ENCODE measurements at regions not wholly inside any gene's neighbourhood (a gene's known extent, or its start where the extent isn't known, plus 50 kb on each side); places are given as distances from the start of the nearest gene placed in this dataset.
A peak's percentile ranks its signal among the peaks of the same experiment; 100 is the strongest.

GRCh38 chr14:49240383-49240782 lies 345.8 kb downstream of the RPS29 start:
- no peak for DNase-seq (ENCODE audit: low spot score)

DNA sequence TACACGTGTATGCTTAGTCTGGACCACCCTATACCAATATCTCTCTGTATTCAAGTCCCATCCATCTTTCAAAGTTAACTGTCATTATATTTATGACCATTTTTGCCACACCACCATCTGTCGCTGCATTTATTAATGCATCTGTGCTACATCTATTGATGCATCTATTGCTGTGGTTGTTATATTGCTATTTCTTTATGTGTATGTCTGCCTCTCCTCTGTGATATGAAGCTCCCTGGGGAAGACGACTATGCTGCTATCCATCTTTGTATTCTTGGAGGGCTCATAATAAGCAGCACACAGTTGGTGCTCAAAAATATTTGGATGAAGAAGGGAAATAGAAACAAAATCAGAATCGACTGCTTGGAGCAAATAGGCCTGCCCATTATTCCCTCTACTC lies 357.6 kb downstream of the RPS29 start:
- no peak for DNase-seq (ENCODE audit: low spot score)

GRCh38 chr14:49221316-49221715 lies 364.9 kb downstream of the RPS29 start:
- DNase-seq (ENCODE audit: low spot score), result peak; percentile 0

DNA sequence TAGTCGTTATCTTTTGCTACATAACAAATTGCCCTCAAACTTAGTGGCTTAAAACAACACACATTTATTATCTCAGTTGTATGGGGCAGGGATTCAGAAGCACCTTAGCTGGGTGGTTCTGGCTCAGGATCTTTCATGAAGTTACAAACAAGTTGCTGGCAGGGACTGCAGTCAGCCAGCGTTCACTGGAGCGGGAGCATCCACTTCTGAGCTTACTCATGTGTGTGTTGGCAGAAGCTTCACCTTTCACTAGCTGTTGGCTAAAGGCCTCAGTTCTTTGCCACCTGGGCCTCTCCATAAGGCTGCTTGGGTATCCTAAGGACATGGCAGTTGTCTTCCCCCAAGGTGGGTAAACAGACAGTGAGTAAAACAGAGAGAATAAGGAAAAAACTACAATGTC lies 365.7 kb downstream of the RPS29 start:
- DNase-seq (ENCODE audit: low spot score), result peak; percentile 24

DNA sequence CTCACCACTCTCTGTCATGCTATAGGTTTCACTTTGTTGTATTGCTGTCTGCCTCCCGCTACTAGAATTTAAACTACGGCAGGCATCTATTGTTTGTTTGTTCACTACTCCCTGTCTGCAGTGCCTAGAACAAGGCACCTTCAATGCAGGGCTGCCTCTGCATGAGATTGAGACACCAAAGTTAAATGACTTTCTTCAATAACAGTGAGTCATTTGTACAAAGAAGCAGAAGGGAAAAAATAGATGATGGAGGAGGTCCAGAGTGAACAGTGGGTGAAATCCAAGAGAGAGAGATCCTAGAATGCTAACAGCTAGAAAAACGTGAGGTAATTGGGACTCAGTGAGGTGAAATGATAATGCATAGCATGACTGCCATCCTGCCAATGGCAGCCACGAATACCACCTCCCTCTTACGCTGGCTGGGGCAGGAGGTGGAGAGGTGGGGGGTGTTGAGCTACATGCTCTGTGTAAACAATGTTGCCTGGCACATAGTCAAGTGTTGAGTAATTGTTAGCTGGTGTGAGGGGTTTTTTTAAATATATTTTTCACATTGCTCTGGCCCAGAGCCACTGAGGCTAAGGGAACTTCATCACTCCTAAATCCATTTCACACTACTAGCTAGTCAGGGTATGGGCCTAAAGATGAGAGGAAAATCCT lies 367.6 kb downstream of the RPS29 start:
- no peak for DNase-seq (ENCODE audit: low spot score)

GRCh38 chr14:49212721-49213120 lies 373.5 kb downstream of the RPS29 start:
- no peak for DNase-seq (ENCODE audit: low spot score)

DNA sequence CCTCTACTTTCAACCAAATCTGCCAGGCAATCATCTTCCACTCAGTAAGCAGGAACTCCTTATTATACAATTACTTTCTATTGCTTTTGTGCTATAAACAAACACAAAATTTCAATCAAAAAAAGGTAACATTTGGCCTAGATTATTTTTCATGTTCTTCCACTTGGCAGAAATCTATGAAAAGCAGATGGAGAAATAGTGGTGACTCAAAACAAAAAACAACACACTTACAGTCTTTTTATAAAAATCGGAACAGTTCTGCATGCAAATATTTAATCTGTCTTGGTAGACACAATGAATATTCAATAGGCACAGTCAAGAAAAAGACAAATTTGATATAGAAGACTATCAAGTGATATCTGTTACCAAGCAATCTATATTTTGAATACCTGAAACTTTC lies 376.8 kb downstream of the RPS29 start:
- no peak for DNase-seq (ENCODE audit: low spot score)

DNA sequence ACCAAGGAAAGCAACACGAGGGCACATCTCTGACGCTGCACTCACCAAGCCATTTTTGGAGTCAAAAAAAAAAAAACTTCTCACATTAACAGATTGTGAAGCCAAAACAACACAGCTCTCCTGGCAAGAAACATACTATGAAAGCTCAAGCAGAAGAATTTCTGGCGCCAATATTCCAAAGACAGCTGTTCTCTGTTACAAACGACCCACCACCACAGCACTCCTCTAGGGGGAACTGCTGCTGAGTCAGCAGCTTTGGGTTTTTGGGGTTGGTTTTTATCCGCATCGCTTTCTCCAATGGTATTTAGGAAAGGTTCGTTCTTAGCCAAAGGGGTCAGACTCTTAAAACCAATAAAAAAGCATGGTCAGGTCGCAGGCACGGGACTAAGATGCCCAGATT lies 379.4 kb downstream of the RPS29 start:
- DNase-seq (ENCODE audit: low spot score), result no peak

- no peak for DNase-seq (ENCODE audit: low spot score)
Observed at GRCh38 chr14:49203676-49204075, 382.5 kb downstream of the RPS29 start.

DNA sequence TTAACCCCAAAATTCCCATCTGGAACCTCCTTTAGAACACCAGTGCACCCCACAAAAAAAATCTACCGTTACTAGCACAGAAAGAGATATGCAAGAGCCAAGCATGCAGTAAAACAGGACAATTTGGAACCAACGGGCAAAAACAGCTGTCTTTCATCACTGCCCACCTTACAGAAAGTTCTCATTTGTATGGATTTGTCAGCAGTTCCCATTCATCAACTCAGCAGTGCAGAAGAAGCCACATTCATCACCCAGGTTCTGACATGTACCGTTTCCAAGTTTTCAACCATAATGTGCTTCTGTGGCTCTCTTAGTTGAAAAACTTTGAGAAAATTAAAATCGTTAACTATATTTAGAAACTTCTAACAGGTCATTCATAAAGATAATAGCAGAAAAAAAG lies 387.0 kb downstream of the RPS29 start:
- no peak for DNase-seq (ENCODE audit: low spot score)

GRCh38 chr14:49196327-49196726 lies 389.9 kb downstream of the RPS29 start:
- no peak for DNase-seq (ENCODE audit: low spot score)

DNA sequence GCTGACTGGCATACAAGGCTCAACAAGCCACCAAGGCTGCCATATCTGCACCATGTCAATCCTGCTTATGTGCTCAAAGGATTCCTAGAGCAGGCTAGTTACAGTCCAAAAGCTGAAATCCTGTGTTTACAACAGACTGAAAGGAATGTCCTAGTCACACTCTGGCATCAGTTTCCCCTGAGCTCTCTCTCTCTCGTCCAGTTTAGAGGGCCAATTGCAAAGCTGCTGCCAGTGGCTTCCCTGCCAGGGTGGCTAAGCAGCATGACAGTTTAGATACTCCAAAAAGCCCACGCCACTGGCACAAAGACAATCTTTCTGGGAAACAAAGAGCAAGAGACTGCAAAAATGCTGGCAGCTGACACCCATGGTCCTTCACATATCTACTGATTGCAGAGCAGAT lies 392.1 kb downstream of the RPS29 start:
- peak; percentile 15 for DNase-seq (ENCODE audit: low spot score)

DNA sequence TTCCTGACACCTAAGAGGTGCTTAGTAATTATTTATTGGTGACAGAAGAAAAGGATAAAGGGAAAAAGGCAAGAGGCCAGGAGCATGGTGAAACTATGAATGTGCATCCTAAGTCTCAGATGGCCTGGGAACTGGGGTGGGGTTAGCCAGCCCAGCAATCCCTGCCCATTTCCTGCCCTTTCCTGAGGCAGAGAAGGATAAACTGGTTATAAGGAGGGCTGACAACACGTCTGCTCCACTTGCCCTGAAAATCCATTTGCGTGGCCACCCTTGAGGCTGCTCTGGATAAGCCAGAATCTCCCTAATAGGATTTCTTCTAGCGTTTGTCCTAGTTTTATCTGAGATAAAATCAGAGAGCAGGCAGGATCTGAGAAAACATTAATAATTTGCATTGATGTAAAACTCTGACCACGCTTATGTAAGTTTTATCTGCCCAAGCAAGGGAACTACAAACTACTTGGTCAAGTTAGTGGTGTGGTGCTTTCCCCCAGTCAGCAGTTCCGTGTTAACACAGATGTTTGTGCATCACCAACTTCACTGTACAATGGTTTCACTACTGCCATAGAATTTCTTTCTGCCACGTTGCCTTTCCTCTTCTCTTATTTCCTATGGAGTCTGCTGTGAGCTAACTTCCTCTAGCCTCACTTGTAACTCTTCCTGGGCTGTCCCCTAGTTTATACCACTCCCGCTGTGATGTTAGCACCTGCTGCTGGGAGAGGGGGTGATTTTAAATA lies 392.7 kb downstream of the RPS29 start:
- no peak for DNase-seq (ENCODE audit: low spot score)

DNA sequence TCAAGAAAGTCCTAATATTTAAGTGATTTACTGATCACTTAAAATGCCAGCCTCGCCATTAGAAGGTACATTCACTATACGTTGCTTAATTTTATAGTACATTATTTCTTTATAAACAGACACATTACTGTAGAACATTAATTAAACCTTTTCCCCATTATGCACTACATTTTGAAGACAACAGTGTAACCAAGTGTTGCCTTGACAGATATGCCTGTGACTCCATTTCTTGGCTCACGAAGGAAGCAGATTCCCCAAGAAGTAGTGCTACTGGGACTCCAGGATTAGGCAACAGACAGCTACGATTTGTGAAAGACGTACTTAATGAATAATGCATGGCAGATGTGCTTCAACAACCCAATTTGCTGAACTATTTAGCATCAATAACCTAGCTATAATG lies 394.8 kb downstream of the RPS29 start:
- DNase-seq (ENCODE audit: low spot score), result no peak

GRCh38 chr14:49189375-49189774 lies 396.8 kb downstream of the RPS29 start:
- no peak for DNase-seq (ENCODE audit: low spot score)

DNA sequence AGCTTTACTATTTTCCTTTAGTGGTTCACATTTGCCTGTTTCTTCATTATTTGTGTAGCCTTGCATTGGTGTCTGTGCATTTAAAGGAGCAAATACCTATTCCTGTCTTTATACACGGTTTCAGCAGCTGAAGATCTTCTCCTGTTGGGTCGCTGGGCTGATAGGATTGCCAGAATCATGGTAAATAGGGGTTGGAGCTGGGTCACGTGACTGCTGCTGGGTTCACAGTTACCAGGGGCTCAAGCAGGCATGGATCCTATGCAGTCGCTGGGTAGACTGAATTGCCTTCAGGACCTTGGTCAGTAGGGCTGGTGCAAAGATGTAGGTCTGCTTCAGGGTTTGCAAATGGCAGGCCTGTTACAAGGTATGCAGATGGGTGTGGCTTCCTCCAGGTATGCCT lies 398.4 kb downstream of the RPS29 start:
- no peak for DNase-seq (ENCODE audit: low spot score)

- peak; percentile 36 for DNase-seq (ENCODE audit: low spot score)
Observed at GRCh38 chr14:49173765-49174373, 412.3 kb downstream of the RPS29 start.

DNA sequence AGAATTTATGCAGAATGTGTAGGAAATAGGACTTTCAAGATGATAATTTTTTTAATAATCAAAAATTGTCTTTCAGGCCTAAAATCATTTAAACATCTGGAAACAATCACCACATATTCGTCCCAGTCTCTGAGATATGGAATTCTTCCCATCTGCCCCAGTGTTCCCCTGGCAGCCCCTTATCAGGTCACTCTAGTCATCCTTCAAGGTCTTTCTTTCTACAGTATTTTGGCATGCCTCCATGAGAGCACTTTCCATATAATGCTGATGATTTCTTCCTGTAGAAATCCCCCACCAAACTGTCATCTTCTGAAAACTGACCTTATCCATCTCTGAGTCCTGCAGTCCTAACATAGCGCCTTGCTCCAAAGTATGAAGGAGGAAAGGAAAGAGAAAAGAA lies 422.1 kb downstream of the RPS29 start:
- no peak for DNase-seq (ENCODE audit: low spot score)

- DNase-seq (ENCODE audit: low spot score), result no peak
Observed at GRCh38 chr14:49160983-49161382, 425.2 kb downstream of the RPS29 start.

GRCh38 chr14:49159081-49159480 lies 427.1 kb downstream of the RPS29 start:
- DNase-seq (ENCODE audit: low spot score), result no peak

DNA sequence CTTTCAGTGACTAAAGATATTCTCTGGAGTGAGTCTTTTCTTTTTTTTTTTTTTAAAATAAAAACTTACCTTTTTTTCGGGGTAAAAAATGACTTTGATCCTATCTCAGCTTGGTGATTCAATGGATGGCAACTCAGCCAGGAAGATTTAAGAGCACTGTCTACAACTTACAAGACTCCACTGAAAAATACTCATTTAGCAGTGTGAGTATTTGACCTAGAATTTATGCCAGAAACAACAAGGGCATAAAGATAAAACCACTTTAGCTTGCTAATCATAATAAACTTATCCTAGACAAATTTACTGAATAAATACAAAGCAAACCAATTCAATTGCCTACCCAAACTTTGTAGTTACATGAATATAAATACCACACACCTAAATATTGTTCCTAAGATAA lies 446.6 kb downstream of the RPS29 start:
- DNase-seq (ENCODE audit: low spot score), result no peak

DNA sequence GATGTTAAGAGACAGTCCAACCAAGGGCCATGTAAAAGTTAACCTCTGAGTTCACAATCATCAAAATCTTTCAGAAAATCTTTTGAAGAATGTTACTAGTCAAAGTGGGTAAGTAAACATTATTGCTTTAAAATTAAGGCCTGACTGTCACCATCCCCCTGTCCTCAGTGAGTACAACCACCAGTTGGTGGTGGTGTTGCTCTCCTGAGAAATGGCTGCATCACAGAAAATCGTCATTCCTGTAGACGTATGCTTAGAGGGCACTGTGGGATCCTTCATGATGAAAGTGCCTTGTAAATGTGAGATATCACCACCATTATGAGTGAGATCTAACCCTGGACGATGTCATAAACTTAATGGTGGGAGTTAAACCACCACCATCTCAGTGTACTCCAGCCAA lies 451.2 kb downstream of the RPS29 start:
- no peak for DNase-seq (ENCODE audit: low spot score)

- DNase-seq (ENCODE audit: low spot score), result no peak
Observed at GRCh38 chr14:49121246-49121645, 464.9 kb downstream of the RPS29 start.

All from cerebellar cortex (tissue), 1 donor.